ENCODE measurements at regions not wholly inside any gene's neighbourhood (a gene's known extent, or its start where the extent isn't known, plus 50 kb on each side); places are given as distances from the start of the nearest gene placed in this dataset.

- TF ChIP-seq, protein P1, sequence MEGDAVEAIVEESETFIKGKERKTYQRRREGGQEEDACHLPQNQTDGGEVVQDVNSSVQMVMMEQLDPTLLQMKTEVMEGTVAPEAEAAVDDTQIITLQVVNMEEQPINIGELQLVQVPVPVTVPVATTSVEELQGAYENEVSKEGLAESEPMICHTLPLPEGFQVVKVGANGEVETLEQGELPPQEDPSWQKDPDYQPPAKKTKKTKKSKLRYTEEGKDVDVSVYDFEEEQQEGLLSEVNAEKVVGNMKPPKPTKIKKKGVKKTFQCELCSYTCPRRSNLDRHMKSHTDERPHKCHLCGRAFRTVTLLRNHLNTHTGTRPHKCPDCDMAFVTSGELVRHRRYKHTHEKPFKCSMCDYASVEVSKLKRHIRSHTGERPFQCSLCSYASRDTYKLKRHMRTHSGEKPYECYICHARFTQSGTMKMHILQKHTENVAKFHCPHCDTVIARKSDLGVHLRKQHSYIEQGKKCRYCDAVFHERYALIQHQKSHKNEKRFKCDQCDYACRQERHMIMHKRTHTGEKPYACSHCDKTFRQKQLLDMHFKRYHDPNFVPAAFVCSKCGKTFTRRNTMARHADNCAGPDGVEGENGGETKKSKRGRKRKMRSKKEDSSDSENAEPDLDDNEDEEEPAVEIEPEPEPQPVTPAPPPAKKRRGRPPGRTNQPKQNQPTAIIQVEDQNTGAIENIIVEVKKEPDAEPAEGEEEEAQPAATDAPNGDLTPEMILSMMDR (conservative IDR thresholded peaks at IDR 0.05) = no peak
- no peak for DNase-seq
- Histone ChIP-seq H3K27me3 (ENCODE audit: control insufficient read depth, insufficient read depth, low read length, poor library complexity, severe bottlenecking) (no peaks in the 10 kb centered on the region), H3K9ac (ENCODE audit: extremely low read depth, low read length, poor library complexity, severe bottlenecking) (no peak overlapping the region), H3K36me3 (ENCODE audit: control insufficient read depth, insufficient read depth, low read length) (no peaks in the 10 kb centered on the region), H3K4me3 (ENCODE audit: low read length) (no peak overlapping the region), H3K9me3 (ENCODE audit: control insufficient read depth, low read length) (no peaks in the 10 kb centered on the region), H3K4me1 (ENCODE audit: control insufficient read depth, insufficient read depth, low read length) (no peaks in the 10 kb centered on the region), H3K27ac (ENCODE audit: low read depth, low read length) (no peak overlapping the region)
- Mint-ChIP-seq H3K4me3 (no peak overlapping the region), H3K9me3 (no peaks in the 10 kb centered on the region), H3K27ac (no peak overlapping the region), H3K27me3 (ENCODE audit: insufficient read depth) (no peaks in the 10 kb centered on the region), H3K36me3 (ENCODE audit: low read depth) (no peaks in the 10 kb centered on the region), H3K4me1 (no peaks in the 10 kb centered on the region)
- 100% methylated on average over 1 to 3 of the region's 3 CpGs for WGBS, 2 experiments (ENCODE audit: insufficient coverage in 1 of 2, insufficient read length in 1 of 2)
Observed at GRCh38 chr6:153575528-153575927, 444.4 kb upstream of the RGS17 start.

GRCh38 chr6:153574231-153574630, 443.1 kb upstream of the RGS17 start:
- no peak overlapping the region for H3K9ac ChIP-seq (ENCODE audit: extremely low read depth, low read length, poor library complexity, severe bottlenecking)
- no peak overlapping the region for H3K27ac ChIP-seq (ENCODE audit: low read depth, low read length)
- no peak overlapping the region for H3K4me3 ChIP-seq (ENCODE audit: low read length)
- H3K27me3 Mint-ChIP-seq (ENCODE audit: insufficient read depth) = no peaks in the 10 kb centered on the region
- no peak overlapping the region for H3K27ac Mint-ChIP-seq
- H3K9me3 Mint-ChIP-seq = no peaks in the 10 kb centered on the region
- TF ChIP-seq, protein P1 (conservative IDR thresholded peaks at IDR 0.05) = no peak
- H3K4me3 Mint-ChIP-seq = no peak overlapping the region
- H3K27me3 ChIP-seq (ENCODE audit: control insufficient read depth, insufficient read depth, low read length, poor library complexity, severe bottlenecking) = no peaks in the 10 kb centered on the region
- no peak for DNase-seq
- no peaks in the 10 kb centered on the region for H3K9me3 ChIP-seq (ENCODE audit: control insufficient read depth, low read length)
- no peaks in the 10 kb centered on the region for H3K4me1 Mint-ChIP-seq
- WGBS, 2 experiments (ENCODE audit: insufficient coverage in 1 of 2, insufficient read length in 1 of 2) = 86% methylated on average over 2 of the region's 2 CpGs; no CpG with 5 or more reads in 1 of the 2 experiments
- no peaks in the 10 kb centered on the region for H3K4me1 ChIP-seq (ENCODE audit: control insufficient read depth, insufficient read depth, low read length)
- H3K36me3 ChIP-seq (ENCODE audit: control insufficient read depth, insufficient read depth, low read length) = no peaks in the 10 kb centered on the region
- H3K36me3 Mint-ChIP-seq (ENCODE audit: low read depth) = no peaks in the 10 kb centered on the region

- Histone ChIP-seq H3K4me3 (ENCODE audit: low read length) (no peak overlapping the region), H3K9me3 (ENCODE audit: control insufficient read depth, low read length) (no peaks in the 10 kb centered on the region), H3K4me1 (ENCODE audit: control insufficient read depth, insufficient read depth, low read length) (no peaks in the 10 kb centered on the region), H3K27me3 (ENCODE audit: control insufficient read depth, insufficient read depth, low read length, poor library complexity, severe bottlenecking) (no peaks in the 10 kb centered on the region), H3K9ac (ENCODE audit: extremely low read depth, low read length, poor library complexity, severe bottlenecking) (no peak overlapping the region), H3K36me3 (ENCODE audit: control insufficient read depth, insufficient read depth, low read length) (no peaks in the 10 kb centered on the region), H3K27ac (ENCODE audit: low read depth, low read length) (no peak overlapping the region)
- no peaks in the 10 kb centered on the region for H3K4me1 Mint-ChIP-seq
- H3K27me3 Mint-ChIP-seq (ENCODE audit: insufficient read depth) = no peaks in the 10 kb centered on the region
- H3K9me3 Mint-ChIP-seq = no peaks in the 10 kb centered on the region
- WGBS, 2 experiments (ENCODE audit: insufficient coverage in 1 of 2, insufficient read length in 1 of 2) = 91 to 100% methylated on average over 2 to 3 of the region's 3 CpGs
- H3K36me3 Mint-ChIP-seq (ENCODE audit: low read depth) = no peaks in the 10 kb centered on the region
- no peak for DNase-seq
- TF ChIP-seq, protein P1 (conservative IDR thresholded peaks at IDR 0.05) = no peak
- no peak overlapping the region for H3K27ac Mint-ChIP-seq
- H3K4me3 Mint-ChIP-seq = no peak overlapping the region
Observed at GRCh38 chr6:153572371-153572770, 441.3 kb upstream of the RGS17 start.

All from endodermal cell (in vitro differentiated cells).